Cardiac muscle cell (in vitro differentiated cells and primary cell): ENCODE measurements at regions not wholly inside any gene's neighbourhood (a gene's known extent, or its start where the extent isn't known, plus 50 kb on each side); places are given as distances from the start of the nearest gene placed in this dataset.

Experiments used
- DNase-seq, 2 donors: peaks; one replicate each; pipeline versions ENCODE4 v3.0.0 to v3.0.0-alpha.2; 2010 to 2017; ENCODE audit warnings: low read depth in 1 of 2, low spot score in 1 of 2
- H3K27ac ChIP-seq: fragments of 200-600 bp; sonication (generic); 2 replicates; pipeline ENCODE4 v1.5.1; 2016
- H3K27me3 ChIP-seq: fragments of 200-600 bp; sonication (generic); 2 replicates; pipeline ENCODE4 v1.6.0; 2016; ENCODE audit warnings: control low read depth
- H3K36me3 ChIP-seq: fragments of 200-600 bp; sonication (generic); 2 replicates; pipeline ENCODE4 v1.5.1; 2016; ENCODE audit warnings: control low read depth
- H3K4me1 ChIP-seq: fragments of 200-600 bp; sonication (generic); 2 replicates; pipeline ENCODE4 v1.8.1; 2017; ENCODE audit warnings: low read depth, mild to moderate bottlenecking, mixed run types
- H3K4me3 ChIP-seq: fragments of 200-600 bp; sonication (generic); 2 replicates; pipeline ENCODE4 v1.5.1; 2016; ENCODE audit warnings: mild to moderate bottlenecking
- H3K9me3 ChIP-seq: fragments of 200-600 bp; sonication (generic); 2 replicates; pipeline ENCODE4 v1.5.1; 2017; ENCODE audit warnings: low read depth, mild to moderate bottlenecking, control low read depth
- CTCF ChIP-seq: IDR thresholded peaks from 2 replicates; pipeline ENCODE4 v1.5.1; 2012; ENCODE audit warnings: low read depth, mild to moderate bottlenecking, low read length

- no peak overlapping the region for H3K4me3 ChIP-seq
- H3K4me1 ChIP-seq, result no peaks in the 10 kb centered on the region
- no peak for DNase-seq
- no peak overlapping the region for H3K27ac ChIP-seq
- H3K9me3 ChIP-seq, result no peaks in the 10 kb centered on the region
- TF ChIP-seq CTCF, result no peak
- no peaks in the 10 kb centered on the region for H3K27me3 ChIP-seq
- no peaks in the 10 kb centered on the region for H3K36me3 ChIP-seq
These were observed 209.0 kb downstream of the LRRN1 start for GRCh38 chr3:4008205-4008604.

GRCh38 chr3:4011166-4011565 lies 211.9 kb downstream of the LRRN1 start:
- Histone ChIP-seq H3K27ac (no peak overlapping the region), H3K4me1 (no peaks in the 10 kb centered on the region), H3K9me3 (no peaks in the 10 kb centered on the region), H3K36me3 (no peaks in the 10 kb centered on the region), H3K4me3 (no peak overlapping the region), H3K27me3 (no peaks in the 10 kb centered on the region)
- no peak for TF ChIP-seq CTCF
- DNase-seq, result no peak

GRCh38 chr3:4015426-4015825 lies 216.2 kb downstream of the LRRN1 start:
- Histone ChIP-seq H3K27me3 (no peaks in the 10 kb centered on the region), H3K4me1 (no peaks in the 10 kb centered on the region), H3K9me3 (no peaks in the 10 kb centered on the region), H3K36me3 (no peaks in the 10 kb centered on the region), H3K4me3 (no peak overlapping the region), H3K27ac (no peak overlapping the region)
- DNase-seq, result no peak
- no peak for TF ChIP-seq CTCF

GRCh38 chr3:4019501-4019900 lies 220.3 kb downstream of the LRRN1 start:
- no peaks in the 10 kb centered on the region for H3K9me3 ChIP-seq
- no peak for DNase-seq
- no peaks in the 10 kb centered on the region for H3K27me3 ChIP-seq
- H3K36me3 ChIP-seq, result no peaks in the 10 kb centered on the region
- no peak for TF ChIP-seq CTCF
- H3K4me3 ChIP-seq, result no peak overlapping the region
- H3K4me1 ChIP-seq, result no peaks in the 10 kb centered on the region
- no peak overlapping the region for H3K27ac ChIP-seq

- H3K4me1 ChIP-seq, result no peaks in the 10 kb centered on the region
- no peaks in the 10 kb centered on the region for H3K36me3 ChIP-seq
- TF ChIP-seq CTCF, result no peak
- H3K9me3 ChIP-seq, result no peaks in the 10 kb centered on the region
- peak in 1 of 2 donors; percentile 37 for DNase-seq
- no peaks in the 10 kb centered on the region for H3K27me3 ChIP-seq
- H3K27ac ChIP-seq, result no peak overlapping the region
- H3K4me3 ChIP-seq, result no peak overlapping the region
These were observed 221.9 kb downstream of the LRRN1 start for GRCh38 chr3:4021162-4021561.

GRCh38 chr3:4029135-4029534 lies 229.9 kb downstream of the LRRN1 start:
- no peak for TF ChIP-seq CTCF

More at GRCh38 chr3:4029135-4029534, 229.9 kb downstream of the LRRN1 start:
- H3K27ac ChIP-seq, result no peak overlapping the region
- peak in 1 of 2 donors; percentile 44 for DNase-seq
- no peaks in the 10 kb centered on the region for H3K36me3 ChIP-seq
- H3K27me3 ChIP-seq, result no peaks in the 10 kb centered on the region
- no peaks in the 10 kb centered on the region for H3K9me3 ChIP-seq
- H3K4me3 ChIP-seq, result no peak overlapping the region
- no peaks in the 10 kb centered on the region for H3K4me1 ChIP-seq
